Activated B cell treated with CpG ODN at 0.5 μM for 24 hours (primary cell): ENCODE measurements at regions not wholly inside any gene's neighbourhood (a gene's known extent, or its start where the extent isn't known, plus 50 kb on each side); places are given as distances from the start of the nearest gene placed in this dataset.

ENCODE experiments used
- ATAC-seq: fragments of 200-7000 bp; cut with Tn5 transposase; one replicate; pipeline ENCODE4 v1.10.0; 2021; ENCODE audit warnings: low read depth, mild to moderate bottlenecking, moderate library complexity
- CTCF ChIA-PET: fragments of 350-600 bp; sonication (Branson Sonifier 250); formaldehyde crosslinking; loops from one replicate; lab custom pipeline; 2021; ENCODE audit warnings: antibody characterized with exemption; lab: Charles Lee
- POLR2A ChIA-PET: fragments of 350-600 bp; sonication (Branson Sonifier 250); formaldehyde crosslinking; loops from one replicate; lab custom pipeline; 2021; ENCODE audit warnings: antibody characterized with exemption; lab: Charles Lee
- DNase-seq: peaks from one replicate; pipeline ENCODE4 v3.0.0; 2022
- H3K27ac Mint-ChIP-seq: one replicate; pipeline ENCODE4 v1.8.0; 2020; ENCODE audit warnings: mixed read lengths
- H3K27me3 Mint-ChIP-seq: one replicate; pipeline ENCODE4 v1.8.0; 2021; ENCODE audit warnings: mixed read lengths
- H3K36me3 Mint-ChIP-seq: one replicate; pipeline ENCODE4 v1.8.0; 2021; ENCODE audit warnings: low read depth, mixed read lengths
- H3K4me1 Mint-ChIP-seq: one replicate; pipeline ENCODE4 v1.8.0; 2021; ENCODE audit warnings: mixed read lengths
- H3K4me3 Mint-ChIP-seq: one replicate; pipeline ENCODE4 v1.8.0; 2020; ENCODE audit warnings: mild to moderate bottlenecking, mixed read lengths
- H3K9me3 Mint-ChIP-seq: one replicate; pipeline ENCODE4 v1.8.0; 2020; ENCODE audit warnings: mixed read lengths
- CTCF ChIP-seq: fragments of 200-600 bp; IDR thresholded peaks from one replicate; pipeline ENCODE4 v1.8.0; 2022; ENCODE audit warnings: antibody characterized with exemption, mild to moderate bottlenecking
- intact Hi-C: fragments of 100-400 bp; cut with micrococcal nuclease; formaldehyde crosslinking; loops from one replicate; pipeline ENCODE4 v1.15.1; 2024

GRCh38 chr5:135254183-135254582, 144.8 kb downstream of the MACROH2A1 start:
- no peak for ATAC-seq
- intact Hi-C loops, result no loop called here
- Mint-ChIP-seq H3K9me3 (peaks cover 2% of the 10 kb centered on the region), H3K27ac (no peak overlapping the region), H3K36me3 (no peaks in the 10 kb centered on the region), H3K27me3 (peaks cover 13% of the 10 kb centered on the region), H3K4me3 (no peak overlapping the region), H3K4me1 (no peaks in the 10 kb centered on the region)
- CTCF ChIA-PET, result no interaction called here
- no peak for DNase-seq
- POLR2A ChIA-PET, result no interaction called here
- TF ChIP-seq CTCF, result no peak

GRCh38 chr5:135253601-135254178, 145.3 kb downstream of the MACROH2A1 start:
- intact Hi-C loops, result no loop called here
- Mint-ChIP-seq H3K27ac (no peak overlapping the region), H3K36me3 (no peaks in the 10 kb centered on the region), H3K27me3 (peaks cover 13% of the 10 kb centered on the region), H3K4me1 (no peaks in the 10 kb centered on the region), H3K9me3 (no peaks in the 10 kb centered on the region), H3K4me3 (no peak overlapping the region)
- ATAC-seq (no peak), DNase-seq (no peak)
- ChIA-PET POLR2A (no interaction called here), CTCF (no interaction called here)
- no peak for TF ChIP-seq CTCF

- Mint-ChIP-seq H3K27ac (no peak overlapping the region), H3K36me3 (no peaks in the 10 kb centered on the region), H3K4me3 (no peak overlapping the region), H3K9me3 (no peaks in the 10 kb centered on the region), H3K4me1 (no peaks in the 10 kb centered on the region), H3K27me3 (peaks cover 13% of the 10 kb centered on the region)
- ATAC-seq (no peak), DNase-seq (no peak)
- intact Hi-C loops, result no loop called here
- TF ChIP-seq CTCF, result no peak
- POLR2A ChIA-PET, result no interaction called here
- CTCF ChIA-PET, result no interaction called here
Observed at GRCh38 chr5:135251093-135251492, 147.9 kb downstream of the MACROH2A1 start.

- no peaks in the 10 kb centered on the region for H3K36me3 Mint-ChIP-seq
- H3K27ac Mint-ChIP-seq, result no peak overlapping the region
- no peak overlapping the region for H3K4me3 Mint-ChIP-seq
- TF ChIP-seq CTCF, result no peak
- POLR2A ChIA-PET, result no interaction called here
- CTCF ChIA-PET, result no interaction called here
- intact Hi-C loops, result no loop called here
- peaks cover 10% of the 10 kb centered on the region for H3K27me3 Mint-ChIP-seq
- ATAC-seq (no peak), DNase-seq (no peak)
- no peaks in the 10 kb centered on the region for H3K4me1 Mint-ChIP-seq
- no peaks in the 10 kb centered on the region for H3K9me3 Mint-ChIP-seq
Observed at GRCh38 chr5:135250671-135251070, 148.4 kb downstream of the MACROH2A1 start.

- intact Hi-C loops, result no loop called here
- H3K9me3 Mint-ChIP-seq, result no peaks in the 10 kb centered on the region
- ChIA-PET POLR2A (no interaction called here), CTCF (no interaction called here)
- no peak overlapping the region for H3K4me3 Mint-ChIP-seq
- no peak for DNase-seq
- no peak for ATAC-seq
- H3K36me3 Mint-ChIP-seq, result no peaks in the 10 kb centered on the region
- TF ChIP-seq CTCF, result no peak
- no peaks in the 10 kb centered on the region for H3K4me1 Mint-ChIP-seq
- peaks cover 6% of the 10 kb centered on the region for H3K27me3 Mint-ChIP-seq
- no peak overlapping the region for H3K27ac Mint-ChIP-seq
Observed at GRCh38 chr5:135249658-135250057, 149.4 kb downstream of the MACROH2A1 start.
